DND-41 (cell line): ENCODE measurements at regions not wholly inside any gene's neighbourhood (a gene's known extent, or its start where the extent isn't known, plus 50 kb on each side); places are given as distances from the start of the nearest gene placed in this dataset.

Experiments used
- ATAC-seq: fragments of 200-7000 bp; cut with Tn5 transposase; 3 replicates; pipeline ENCODE4 v1.9.1; 2021; ENCODE audit warnings: low read depth; ENCODE audit not compliant: insufficient read depth
- DNase-seq: peaks from one replicate; pipeline ENCODE4 v3.0.0-alpha.2; 2020
- H2AFZ ChIP-seq: 2 replicates; pipeline ENCODE4 v1.6.0; 2012; ENCODE audit warnings: low read depth, low read length
- H3K27ac ChIP-seq: 2 replicates; pipeline ENCODE4 v1.5.1; 2012; ENCODE audit warnings: low read length, inconsistent platforms
- H3K27me3 ChIP-seq: fragments of 200-600 bp; sonication (generic); 2 replicates; pipeline ENCODE4 v1.6.0; 2012; ENCODE audit warnings: low read length, mild to moderate bottlenecking, inconsistent platforms; ENCODE audit not compliant: insufficient read depth, poor library complexity
- H3K36me3 ChIP-seq: 2 replicates; pipeline ENCODE4 v1.5.1; 2012; ENCODE audit warnings: low read length, inconsistent platforms; ENCODE audit not compliant: insufficient read depth
- H3K4me1 ChIP-seq: 2 replicates; pipeline ENCODE4 v1.5.1; 2012; ENCODE audit warnings: mild to moderate bottlenecking, low read length; ENCODE audit not compliant: insufficient read depth
- H3K4me2 ChIP-seq: 2 replicates; pipeline ENCODE4 v1.6.0; 2012; ENCODE audit warnings: mild to moderate bottlenecking, moderate library complexity, low read length, inconsistent platforms; ENCODE audit not compliant: insufficient read depth
- H3K4me3 ChIP-seq, 2 experiments: fragments of 200-600 bp in 1 of 2; shearing (Covaris generic) in 1 of 2; 2 replicates each; pipeline ENCODE4 v1.5.1; 2012 to 2016; ENCODE audit warnings: inconsistent platforms in 2 of 2, low read length in 2 of 2, mild to moderate bottlenecking in 2 of 2, low read depth in 1 of 2, moderate library complexity in 1 of 2
- H3K79me2 ChIP-seq: 2 replicates; pipeline ENCODE4 v1.6.0; 2012; ENCODE audit warnings: low read length, inconsistent platforms; ENCODE audit not compliant: insufficient read depth
- H3K9ac ChIP-seq: 2 replicates; pipeline ENCODE4 v1.6.0; 2012; ENCODE audit warnings: low read depth, mild to moderate bottlenecking, inconsistent platforms, low read length, moderate library complexity
- H3K9me3 ChIP-seq: 2 replicates; pipeline ENCODE4 v1.5.1; 2012; ENCODE audit warnings: low read length, moderate library complexity, mild to moderate bottlenecking, inconsistent platforms; ENCODE audit not compliant: insufficient read depth, severe bottlenecking
- H4K20me1 ChIP-seq: 2 replicates; pipeline ENCODE4 v1.6.0; 2012; ENCODE audit warnings: low read length; ENCODE audit not compliant: insufficient read depth
- EZH2 ChIP-seq: IDR thresholded peaks from 3 replicates; pipeline ENCODE4 v1.6.1; 2012; ENCODE audit warnings: borderline replicate concordance, low read depth, mild to moderate bottlenecking, moderate library complexity, low read length, inconsistent platforms; ENCODE audit not compliant: severe bottlenecking
- TF ChIP-seq, protein P1 (sequence below): IDR thresholded peaks from 2 replicates; pipeline ENCODE4 v1.5.1; 2012; ENCODE audit warnings: borderline replicate concordance, low read length, moderate library complexity, mild to moderate bottlenecking; ENCODE audit not compliant: poor library complexity, severe bottlenecking; ENCODE audit errors: extremely low read depth

DNA sequence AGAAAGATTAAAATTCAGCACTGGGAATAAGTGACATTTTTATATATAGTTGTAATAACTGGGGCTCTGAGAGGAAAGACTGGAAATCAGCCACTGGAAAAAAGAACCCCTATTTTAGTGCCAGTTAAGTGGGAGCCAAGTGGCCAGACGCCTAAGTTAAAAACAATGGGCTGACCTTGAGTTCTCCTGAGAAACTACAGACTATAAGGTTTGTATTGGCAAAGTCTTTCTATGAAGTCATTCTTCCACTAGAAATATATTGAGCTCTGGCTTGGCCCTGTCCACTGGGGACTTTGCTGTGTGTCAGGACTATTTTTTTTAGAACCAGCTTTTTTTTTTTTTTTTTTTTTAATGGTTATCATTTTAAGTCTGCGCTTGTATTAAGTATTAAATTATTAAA is 210.6 kb upstream of the FZD8 start:
- Histone ChIP-seq H3K9me3 (no peaks in the 10 kb centered on the region), H3K4me2 (no peak overlapping the region), H3K4me3 (no peak overlapping the region), H3K79me2 (no peaks in the 10 kb centered on the region), H3K27ac (no peak overlapping the region), H4K20me1 (no peaks in the 10 kb centered on the region), H3K9ac (no peak overlapping the region), H3K4me1 (no peaks in the 10 kb centered on the region), H2AFZ (no peak overlapping the region), H3K36me3 (no peaks in the 10 kb centered on the region), H3K27me3 (no peaks in the 10 kb centered on the region)
- TF ChIP-seq, protein P1, sequence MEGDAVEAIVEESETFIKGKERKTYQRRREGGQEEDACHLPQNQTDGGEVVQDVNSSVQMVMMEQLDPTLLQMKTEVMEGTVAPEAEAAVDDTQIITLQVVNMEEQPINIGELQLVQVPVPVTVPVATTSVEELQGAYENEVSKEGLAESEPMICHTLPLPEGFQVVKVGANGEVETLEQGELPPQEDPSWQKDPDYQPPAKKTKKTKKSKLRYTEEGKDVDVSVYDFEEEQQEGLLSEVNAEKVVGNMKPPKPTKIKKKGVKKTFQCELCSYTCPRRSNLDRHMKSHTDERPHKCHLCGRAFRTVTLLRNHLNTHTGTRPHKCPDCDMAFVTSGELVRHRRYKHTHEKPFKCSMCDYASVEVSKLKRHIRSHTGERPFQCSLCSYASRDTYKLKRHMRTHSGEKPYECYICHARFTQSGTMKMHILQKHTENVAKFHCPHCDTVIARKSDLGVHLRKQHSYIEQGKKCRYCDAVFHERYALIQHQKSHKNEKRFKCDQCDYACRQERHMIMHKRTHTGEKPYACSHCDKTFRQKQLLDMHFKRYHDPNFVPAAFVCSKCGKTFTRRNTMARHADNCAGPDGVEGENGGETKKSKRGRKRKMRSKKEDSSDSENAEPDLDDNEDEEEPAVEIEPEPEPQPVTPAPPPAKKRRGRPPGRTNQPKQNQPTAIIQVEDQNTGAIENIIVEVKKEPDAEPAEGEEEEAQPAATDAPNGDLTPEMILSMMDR, result no peak
- no peak for TF ChIP-seq EZH2
- no peak for DNase-seq
- ATAC-seq, result no peak

DNA sequence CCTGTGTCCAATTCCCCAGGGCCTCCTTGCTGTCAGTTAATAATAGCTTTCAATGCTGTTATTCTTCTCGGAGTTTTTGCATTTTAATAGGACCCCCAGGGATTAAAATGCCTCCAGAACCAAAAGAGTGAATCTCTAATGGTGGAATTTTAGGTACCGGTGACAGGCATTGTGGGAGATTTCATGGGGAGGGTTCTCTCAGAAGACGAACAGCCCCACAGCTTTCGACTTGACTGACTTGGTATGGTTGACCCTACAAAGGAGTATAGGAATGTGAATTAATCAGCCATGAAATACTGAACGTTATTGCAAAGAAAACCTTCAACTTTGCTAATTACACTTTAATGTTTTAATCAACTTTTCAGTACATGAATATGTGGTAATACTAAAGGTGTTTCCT is 206.3 kb upstream of the FZD8 start:
- H4K20me1 ChIP-seq, result no peaks in the 10 kb centered on the region
- no peak overlapping the region for H3K4me2 ChIP-seq
- H3K4me1 ChIP-seq, result no peaks in the 10 kb centered on the region
- H3K27ac ChIP-seq, result no peak overlapping the region
- no peaks in the 10 kb centered on the region for H3K27me3 ChIP-seq
- no peak for ATAC-seq
- H2AFZ ChIP-seq, result no peak overlapping the region
- TF ChIP-seq EZH2, result no peak
- TF ChIP-seq, protein P1, result no peak
- H3K9me3 ChIP-seq, result no peaks in the 10 kb centered on the region
- no peaks in the 10 kb centered on the region for H3K36me3 ChIP-seq
- no peaks in the 10 kb centered on the region for H3K79me2 ChIP-seq
- no peak overlapping the region for H3K9ac ChIP-seq
- no peak overlapping the region for H3K4me3 ChIP-seq
- no peak for DNase-seq

DNA sequence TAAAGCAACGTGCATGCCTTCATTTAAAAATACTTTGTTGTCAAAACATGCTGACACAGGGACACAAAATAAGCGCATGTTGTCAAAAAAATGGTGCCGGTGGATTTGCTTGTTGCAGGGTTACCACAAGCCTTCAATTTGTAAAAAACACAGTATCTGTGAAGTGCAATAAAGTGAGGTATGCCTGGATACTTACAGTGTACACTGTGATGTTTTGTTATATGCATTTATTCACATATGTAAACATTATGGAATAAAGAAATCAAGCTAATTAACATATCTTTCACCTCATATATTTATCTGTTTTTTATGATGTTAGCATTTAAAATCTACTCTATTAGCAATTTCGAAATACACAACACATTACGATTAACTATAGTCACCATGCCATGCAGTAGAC is 202.6 kb upstream of the FZD8 start:
- H3K4me3 ChIP-seq, result no peak overlapping the region
- ATAC-seq (no peak), DNase-seq (no peak)
- H3K4me2 ChIP-seq, result no peak overlapping the region
- H3K9me3 ChIP-seq, result no peaks in the 10 kb centered on the region
- H3K79me2 ChIP-seq, result no peaks in the 10 kb centered on the region
- H3K27me3 ChIP-seq, result no peaks in the 10 kb centered on the region
- no peak for TF ChIP-seq EZH2
- TF ChIP-seq, protein P1, result no peak
- H4K20me1 ChIP-seq, result no peaks in the 10 kb centered on the region
- no peak overlapping the region for H2AFZ ChIP-seq
- H3K36me3 ChIP-seq, result no peaks in the 10 kb centered on the region
- H3K9ac ChIP-seq, result no peak overlapping the region
- H3K4me1 ChIP-seq, result no peaks in the 10 kb centered on the region
- no peak overlapping the region for H3K27ac ChIP-seq
